H1 (cell line): ENCODE measurements at regions not wholly inside any gene's neighbourhood (a gene's known extent, or its start where the extent isn't known, plus 50 kb on each side); places are given as distances from the start of the nearest gene placed in this dataset.

Experiments
- CTCF ChIA-PET: fragments of 300-600 bp; sonication (Branson Sonifier 250); formaldehyde crosslinking; loops from one replicate; lab custom pipeline; 2021; ENCODE audit not compliant: partially characterized antibody; lab: Charles Lee
- POLR2A ChIA-PET: fragments of 300-600 bp; sonication (Branson Sonifier 250); formaldehyde crosslinking; loops from one replicate; lab custom pipeline; 2021; ENCODE audit warnings: inconsistent platforms; ENCODE audit not compliant: partially characterized antibody; lab: Charles Lee
- DNase-seq, 2 experiments: peaks; one replicate each; pipeline versions ENCODE4 v3.0.0 to v3.0.0-alpha.2; 2010 to 2022; ENCODE audit warnings: low spot score in 2 of 2, low read depth in 1 of 2, mixed read lengths in 1 of 2
- FAIRE-seq: peaks from 2 replicates; lab custom pipeline; 2011; peaks lifted over from hg19 to GRCh38; lab: Jason Lieb, UNC
- H2AFZ ChIP-seq: 2 replicates; pipeline ENCODE4 v1.8.1; 2012; ENCODE audit warnings: low read length, inconsistent platforms
- H2AK5ac ChIP-seq: 2 replicates; pipeline ENCODE4 v1.6.1; 2013; ENCODE audit warnings: low read depth, low read length
- H2BK120ac ChIP-seq: replicated peaks from 2 replicates; pipeline ENCODE3; 2013; ENCODE audit warnings: low read depth, low read length, inconsistent platforms
- H2BK12ac ChIP-seq: 2 replicates; pipeline ENCODE4 v1.6.1; 2013; ENCODE audit warnings: low read depth, low read length
- H2BK15ac ChIP-seq: 2 replicates; pipeline ENCODE4 v1.6.1; 2013; ENCODE audit warnings: low read length
- H2BK20ac ChIP-seq: 2 replicates; pipeline ENCODE4 v1.6.1; 2013; ENCODE audit warnings: low read length
- H2BK5ac ChIP-seq: 2 replicates; pipeline ENCODE4 v1.6.1; 2013; ENCODE audit warnings: low read depth, low read length
- H3K14ac ChIP-seq: 2 replicates; pipeline ENCODE4 v1.6.1; 2013; ENCODE audit warnings: inconsistent platforms; ENCODE audit not compliant: insufficient read length
- H3K18ac ChIP-seq: 2 replicates; pipeline ENCODE4 v1.6.1; 2013; ENCODE audit warnings: low read length; ENCODE audit errors: extremely low read depth
- H3K23ac ChIP-seq: 2 replicates; pipeline ENCODE4 v1.6.1; 2013; ENCODE audit warnings: inconsistent platforms; ENCODE audit not compliant: insufficient read length
- H3K23me2 ChIP-seq: 2 replicates; pipeline ENCODE4 v1.6.1; 2013; ENCODE audit warnings: low read depth, low read length
- H3K27ac ChIP-seq: 2 replicates; pipeline ENCODE4 v1.6.1; 2011; ENCODE audit warnings: low read depth, low read length, inconsistent platforms
- H3K27me3 ChIP-seq, 4 experiments: replicated peaks in 1 of 4; 1 replicate in 1 of 4; 2 replicates in 3 of 4; pipeline versions ENCODE4 v1.6.1 to v1.8.1; 2011 to 2013; ENCODE audit warnings: low read length in 3 of 4, mild to moderate bottlenecking in 3 of 4, inconsistent platforms in 2 of 4, mixed read lengths in 2 of 4, moderate library complexity in 1 of 4; ENCODE audit not compliant: control insufficient read depth in 3 of 4, insufficient read depth in 3 of 4; ENCODE audit errors: extremely low read depth in 1 of 4
- H3K36me3 ChIP-seq, 4 experiments: 2 replicates each; pipeline versions ENCODE4 v1.6.1 to v1.8.1; 2011 to 2013; ENCODE audit warnings: mild to moderate bottlenecking in 4 of 4, low read length in 3 of 4, moderate library complexity in 2 of 4, control low read depth in 1 of 4, inconsistent platforms in 1 of 4; ENCODE audit not compliant: insufficient read depth in 4 of 4, control insufficient read depth in 2 of 4
- H3K4ac ChIP-seq: replicated peaks from 2 replicates; pipeline ENCODE3; 2013; ENCODE audit warnings: low read length, low read depth, mixed read lengths, inconsistent platforms; ENCODE audit not compliant: insufficient read length
- H3K4me1 ChIP-seq, 4 experiments: replicated peaks in 1 of 4; 1 replicate in 1 of 4; 2 replicates in 3 of 4; pipeline versions ENCODE4 v1.6.1 to v1.8.1; 2011 to 2013; ENCODE audit warnings: low read length in 3 of 4, inconsistent platforms in 2 of 4, mixed read lengths in 1 of 4; ENCODE audit not compliant: insufficient read depth in 4 of 4, control insufficient read depth in 3 of 4
- H3K4me2 ChIP-seq, 2 experiments: 2 replicates each; pipeline versions ENCODE4 v1.6.1 to v1.8.1; 2011 to 2013; ENCODE audit warnings: low read depth in 2 of 2, low read length in 2 of 2, control low read depth in 1 of 2, inconsistent platforms in 1 of 2, mild to moderate bottlenecking in 1 of 2; ENCODE audit not compliant: insufficient read depth in 1 of 2
- H3K4me3 ChIP-seq, 4 experiments: fragments of 200-600, 300-600 bp in 1 of 4; sonication (generic), shearing (Covaris generic), sonication (Bioruptor Twin) in 1 of 4; 2 replicates each; pipeline versions ENCODE4 v1.5.1 to v1.8.1; 2011 to 2016; ENCODE audit warnings: low read length in 4 of 4, low read depth in 3 of 4, control low read depth in 2 of 4, inconsistent platforms in 2 of 4, mild to moderate bottlenecking in 2 of 4, mixed read lengths in 1 of 4, moderate library complexity in 1 of 4; ENCODE audit not compliant: insufficient read depth in 2 of 4; ENCODE audit errors: extremely low read depth in 1 of 4
- H3K56ac ChIP-seq: replicated peaks from 2 replicates; pipeline ENCODE3; 2013; ENCODE audit warnings: low read depth, mild to moderate bottlenecking, mixed read lengths, low read length, inconsistent platforms; ENCODE audit not compliant: insufficient read length
- H3K79me1 ChIP-seq: 2 replicates; pipeline ENCODE4 v1.6.1; 2013; ENCODE audit warnings: low read depth, low read length, control low read depth
- H3K79me2 ChIP-seq, 2 experiments: 2 replicates each; pipeline versions ENCODE4 v1.6.1 to v1.8.1; 2012 to 2013; ENCODE audit warnings: low read length in 2 of 2, mild to moderate bottlenecking in 2 of 2, inconsistent platforms in 1 of 2; ENCODE audit not compliant: insufficient read depth in 2 of 2, control insufficient read depth in 1 of 2
- H3K9ac ChIP-seq, 4 experiments: replicated peaks in 1 of 4; 1 replicate in 1 of 4; 2 replicates in 3 of 4; pipeline versions ENCODE4 v1.6.1 to v1.8.1; 2011 to 2013; ENCODE audit warnings: low read depth in 3 of 4, low read length in 3 of 4, control low read depth in 2 of 4, mild to moderate bottlenecking in 2 of 4, moderate library complexity in 2 of 4, inconsistent platforms in 1 of 4; ENCODE audit errors: extremely low read depth in 1 of 4
- H3K9me3 ChIP-seq, 2 experiments: 2 replicates each; pipeline versions ENCODE4 v1.6.1 to v1.8.1; 2012 to 2013; ENCODE audit warnings: mild to moderate bottlenecking in 2 of 2, moderate library complexity in 2 of 2, control low read depth in 1 of 2, inconsistent platforms in 1 of 2, low read depth in 1 of 2, low read length in 1 of 2, mixed read lengths in 1 of 2; ENCODE audit not compliant: insufficient read depth in 2 of 2
- H4K20me1 ChIP-seq, 2 experiments: replicated peaks in 1 of 2; 2 replicates each; pipeline versions ENCODE3 to v1.8.1; 2011 to 2013; ENCODE audit warnings: inconsistent platforms in 2 of 2, low read length in 2 of 2, mild to moderate bottlenecking in 1 of 2; ENCODE audit not compliant: insufficient read depth in 2 of 2, control insufficient read depth in 1 of 2
- H4K5ac ChIP-seq: 2 replicates; pipeline ENCODE4 v1.6.1; 2013; ENCODE audit warnings: low read length, low read depth, mixed read lengths, inconsistent platforms; ENCODE audit not compliant: insufficient read length
- H4K8ac ChIP-seq: 2 replicates; pipeline ENCODE4 v1.8.0; 2013; ENCODE audit warnings: mild to moderate bottlenecking, moderate library complexity, low read length, inconsistent platforms; ENCODE audit not compliant: insufficient read depth; ENCODE audit errors: extremely low read depth
- H4K91ac ChIP-seq: replicated peaks from 2 replicates; pipeline ENCODE3; 2013; ENCODE audit warnings: low read length, mixed read lengths, inconsistent platforms; ENCODE audit not compliant: insufficient read length
- ATF2 ChIP-seq: IDR thresholded peaks from 2 replicates; pipeline ENCODE4 v1.6.1; 2012; ENCODE audit warnings: low read length, inconsistent platforms
- CHD1 ChIP-seq: IDR thresholded peaks from 2 replicates; pipeline ENCODE4 v1.6.1; 2012; ENCODE audit warnings: low read depth, low read length, improper control_type of control experiment
- FOSL1 ChIP-seq: IDR thresholded peaks from 2 replicates; pipeline ENCODE4 v1.6.1; 2011; ENCODE audit warnings: mild to moderate bottlenecking, low read depth, low read length, moderate library complexity; ENCODE audit not compliant: insufficient read depth
- JUND ChIP-seq: IDR thresholded peaks from 2 replicates; pipeline ENCODE4 v1.6.1; 2011; ENCODE audit warnings: mild to moderate bottlenecking, improper control_type of control experiment, low read length
- KDM4A ChIP-seq: IDR thresholded peaks from one replicate; pipeline ENCODE4 v1.7.1; 2012; ENCODE audit warnings: low read depth, mild to moderate bottlenecking, moderate library complexity, low read length, inconsistent platforms; ENCODE audit not compliant: severe bottlenecking
- MAFK ChIP-seq: IDR thresholded peaks from 2 replicates; pipeline ENCODE4 v1.6.1; 2012; ENCODE audit warnings: low read depth, mild to moderate bottlenecking, improper control_type of control experiment, low read length
- POLR2AphosphoS5 ChIP-seq: IDR thresholded peaks from 2 replicates; pipeline ENCODE4 v1.6.1; 2011; ENCODE audit warnings: low read depth, low read length
- RXRA ChIP-seq: IDR thresholded peaks from 2 replicates; pipeline ENCODE4 v1.6.1; 2011; ENCODE audit warnings: low read depth, mild to moderate bottlenecking, low read length, moderate library complexity; ENCODE audit not compliant: insufficient read depth
- SAP30 ChIP-seq: fragments of 300-600 bp; sonication (generic); IDR thresholded peaks from 2 replicates; pipeline ENCODE4 v1.7.1; 2012; ENCODE audit warnings: low read length, moderate library complexity, mild to moderate bottlenecking, inconsistent platforms; ENCODE audit not compliant: insufficient read depth, insufficient replicate concordance
- SIX5 ChIP-seq: IDR thresholded peaks from 2 replicates; pipeline ENCODE4 v1.6.1; 2011; ENCODE audit warnings: mild to moderate bottlenecking, low read depth, low read length
- USF2 ChIP-seq: IDR thresholded peaks from 2 replicates; pipeline ENCODE4 v1.6.1; 2011; ENCODE audit warnings: low read length, improper control_type of control experiment
- WGBS, 2 experiments: shearing (Covaris generic) in 1 of 2; methylation state at CpG; one replicate each; pipeline versions ENCODE4 v1.1.6 to v1.1.7; 2013 to 2015; ENCODE audit warnings: low lambda C conversion rate in 2 of 2, mixed read lengths in 2 of 2, inconsistent platforms in 1 of 2, low coverage in 1 of 2, missing lambda C conversion rate in 1 of 2; ENCODE audit not compliant: insufficient replicate concordance in 2 of 2, insufficient coverage in 1 of 2, insufficient read length in 1 of 2; ENCODE audit errors: extremely low coverage in 1 of 2, missing lambda C conversion rate in 1 of 2; 5-methylcytosine and 5-hydroxymethylcytosine counted together

- Histone ChIP-seq H3K4me1 (no peaks in the 10 kb centered on the region), H2BK20ac (no peak overlapping the region), H3K4me3 (no peak overlapping the region), H3K36me3 (peaks cover 0 to 2% (median 0%) of the 10 kb centered on the region in 4 experiments; a peak in 2 of 8 replicates), H4K91ac (no peak overlapping the region), H3K9me3 (peaks cover 29 to 31% of the 10 kb centered on the region in 2 experiments), H3K79me1 (no peaks in the 10 kb centered on the region), H3K14ac (no peak overlapping the region), H3K18ac (no peak overlapping the region), H2AFZ (no peak overlapping the region), H2BK5ac (no peak overlapping the region), H4K20me1 (no peaks in the 10 kb centered on the region), H3K9ac (no peak overlapping the region), H3K4me2 (no peak overlapping the region), H3K27ac (no peak overlapping the region), H2AK5ac (no peak overlapping the region), H2BK15ac (no peak overlapping the region), H3K4ac (no peak overlapping the region), H3K27me3 (no peaks in the 10 kb centered on the region), H4K5ac (no peak overlapping the region), H2BK120ac (no peak overlapping the region), H4K8ac (no peak overlapping the region), H3K79me2 (no peaks in the 10 kb centered on the region), H2BK12ac (no peak overlapping the region), H3K56ac (no peak overlapping the region), H3K23me2 (no peaks in the 10 kb centered on the region), H3K23ac (no peak overlapping the region)
- FAIRE-seq (no peak), DNase-seq (no peak)
- ChIA-PET CTCF (no interaction called here), POLR2A (no interaction called here)
- TF ChIP-seq RXRA (no peak), FOSL1 (no peak), CHD1 (no peak), JUND (no peak), SIX5 (no peak), USF2 (no peak), POLR2AphosphoS5 (no peak), MAFK (no peak), KDM4A (no peak), ATF2 (no peak), SAP30 (no peak)
- WGBS, 2 experiments: 72% methylated on average over 3 of the region's 3 CpGs; no CpG with 5 or more reads in 1 of the 2 experiments
Observed at GRCh38 chr13:40304391-40304790, 362.1 kb downstream of the FOXO1 start.
